HCT116 (cell line): ENCODE measurements at regions not wholly inside any gene's neighbourhood (a gene's known extent, or its start where the extent isn't known, plus 50 kb on each side); places are given as distances from the start of the nearest gene placed in this dataset.
"Not testable (repeated sequence)": the region's sequence is repeated elsewhere in the genome, so short reads cannot be mapped to it uniquely, and the experiment has no call there.

Experiments used
- ATAC-seq: fragments of 200-7000 bp; cut with Tn5 transposase; 2 replicates; pipeline ENCODE4 v1.9.1; 2020; ENCODE audit warnings: mild to moderate bottlenecking, moderate library complexity
- BruUV-seq: library from RNA; stranded (reverse); fragments of 400-500 nt; replicated peaks from 2 replicates; lab custom pipeline; 2021; lab: Mats Ljungman, UMichigan
- CTCF ChIA-PET: fragments of 300-600 bp; sonication (Branson Sonifier 250); formaldehyde crosslinking; loops from one replicate; lab custom pipeline; 2021; ENCODE audit warnings: antibody characterized with exemption; lab: Charles Lee
- POLR2A ChIA-PET: fragments of 300-600, 350-600 bp; sonication (Branson Sonifier 250); formaldehyde crosslinking; loops from one replicate; lab custom pipeline; 2021; ENCODE audit warnings: antibody characterized with exemption; lab: Charles Lee
- RAD21 ChIA-PET, 2 experiments: fragments of 300-600 bp; sonication (Branson Sonifier 250); formaldehyde crosslinking; loops; one replicate each; lab custom pipeline; 2023; ENCODE audit warnings: low total read pairs in 2 of 2; ENCODE audit not compliant: uncharacterized antibody in 2 of 2, unreplicated experiment in 2 of 2, low non-redundant PET in 1 of 2; lab: Charles Lee
- DNase-seq: peaks from one replicate; pipeline ENCODE4 v3.0.0-alpha.2; 2010; ENCODE audit warnings: low read depth, low spot score
- H2AFZ ChIP-seq: fragments of 200-600 bp; shearing (Covaris generic), sonication (generic); 2 replicates; pipeline ENCODE4 v1.6.1; 2017; ENCODE audit warnings: low read depth, mixed run types, mixed read lengths, antibody characterized with exemption, low read length; ENCODE audit not compliant: poor library complexity, severe bottlenecking
- H3K27ac ChIP-seq: 2 replicates; pipeline ENCODE4 v1.5.1; 2012; ENCODE audit warnings: low read depth, low read length
- H3K27me3 ChIP-seq: fragments of 200-600 bp; sonication (generic); 2 replicates; pipeline ENCODE4 v1.6.1; 2016; ENCODE audit warnings: mixed run types, low read length, mixed read lengths; ENCODE audit not compliant: insufficient read depth
- H3K36me3 ChIP-seq, 2 experiments: fragments of 200-500 bp in 1 of 2; fragments of 200-600 bp in 1 of 2; sonication (Bioruptor generic) in 1 of 2; sonication (generic) in 1 of 2; 2 replicates each; pipeline versions ENCODE4 v1.5.1 to v1.6.1; 2014 to 2016; ENCODE audit warnings: low read length in 2 of 2, inconsistent platforms in 1 of 2, mixed read lengths in 1 of 2, mixed run types in 1 of 2; ENCODE audit not compliant: insufficient read depth in 2 of 2, control insufficient read depth in 1 of 2
- H3K4me1 ChIP-seq, 2 experiments: fragments of 200-600 bp in 1 of 2; sonication (generic) in 1 of 2; 2 replicates each; pipeline versions ENCODE4 v1.5.1 to v1.6.1; 2012 to 2017; ENCODE audit warnings: low read length in 2 of 2, inconsistent platforms in 1 of 2, mild to moderate bottlenecking in 1 of 2, mixed read lengths in 1 of 2, mixed run types in 1 of 2, moderate library complexity in 1 of 2; ENCODE audit not compliant: insufficient read depth in 2 of 2, control insufficient read depth in 1 of 2
- H3K4me2 ChIP-seq: fragments of 200-600 bp; sonication (generic); 2 replicates; pipeline ENCODE4 v1.6.1; 2017; ENCODE audit warnings: mixed run types, low read length, mixed read lengths
- H3K4me3 ChIP-seq, 2 experiments: fragments of 200-600 bp in 1 of 2; sonication (generic) in 1 of 2; replicated peaks in 1 of 2; 2 replicates each; pipeline ENCODE4 v1.5.1; 2011 to 2016; ENCODE audit warnings: low read length in 2 of 2, control low read depth in 1 of 2, low read depth in 1 of 2, mild to moderate bottlenecking in 1 of 2, mixed read lengths in 1 of 2, mixed run types in 1 of 2
- H3K79me2 ChIP-seq: fragments of 200-600 bp; sonication (generic); 2 replicates; pipeline ENCODE4 v1.6.1; 2017; ENCODE audit warnings: mild to moderate bottlenecking, mixed run types, low read length, moderate library complexity, mixed read lengths; ENCODE audit not compliant: insufficient read depth
- H3K9ac ChIP-seq: fragments of 200-600 bp; sonication (generic); 2 replicates; pipeline ENCODE4 v1.6.1; 2016; ENCODE audit warnings: low read length, mixed read lengths
- H3K9me2 ChIP-seq: fragments of 200-600 bp; sonication (generic), shearing (Covaris generic); 2 replicates; pipeline ENCODE4 v1.6.1; 2017; ENCODE audit warnings: mixed run types, mild to moderate bottlenecking, moderate library complexity; ENCODE audit not compliant: insufficient read depth
- H3K9me3 ChIP-seq, 2 experiments: fragments of 200-500 bp in 1 of 2; fragments of 200-600 bp in 1 of 2; sonication (Bioruptor generic) in 1 of 2; sonication (generic) in 1 of 2; 2 replicates each; pipeline ENCODE4 v1.6.1; 2014 to 2017; ENCODE audit warnings: low read length in 2 of 2, mixed read lengths in 2 of 2, inconsistent platforms in 1 of 2, low read depth in 1 of 2, mild to moderate bottlenecking in 1 of 2, mixed run types in 1 of 2, moderate library complexity in 1 of 2; ENCODE audit not compliant: control insufficient read depth in 1 of 2, insufficient read depth in 1 of 2
- H4K20me1 ChIP-seq: fragments of 200-600 bp; sonication (generic), shearing (Covaris generic); 2 replicates; pipeline ENCODE4 v1.6.1; 2017; ENCODE audit warnings: mixed run types, mild to moderate bottlenecking, moderate library complexity; ENCODE audit not compliant: insufficient read depth
- CBX3 ChIP-seq: IDR thresholded peaks from 2 replicates; pipeline ENCODE4 v1.6.1; 2012; ENCODE audit warnings: low read depth
- CEBPB ChIP-seq: IDR thresholded peaks from 2 replicates; pipeline ENCODE4 v1.6.1; 2012; ENCODE audit warnings: low read depth
- EGR1 ChIP-seq: IDR thresholded peaks from 2 replicates; pipeline ENCODE4 v1.6.1; 2012; ENCODE audit warnings: low read depth
- EZH2phosphoT487 ChIP-seq: fragments of 200-600 bp; IDR thresholded peaks from 2 replicates; pipeline ENCODE4 v1.6.1; 2018; ENCODE audit warnings: antibody characterized with exemption, borderline replicate concordance
- intact Hi-C: fragments of 100-400 bp; cut with micrococcal nuclease; formaldehyde crosslinking; loops from 2 replicates; pipeline ENCODE4 v1.10.0; 2022
- TF ChIP-seq, protein P1 (sequence below): IDR thresholded peaks from 2 replicates; pipeline ENCODE4 v1.6.1; 2012; ENCODE audit warnings: low read depth

DNA sequence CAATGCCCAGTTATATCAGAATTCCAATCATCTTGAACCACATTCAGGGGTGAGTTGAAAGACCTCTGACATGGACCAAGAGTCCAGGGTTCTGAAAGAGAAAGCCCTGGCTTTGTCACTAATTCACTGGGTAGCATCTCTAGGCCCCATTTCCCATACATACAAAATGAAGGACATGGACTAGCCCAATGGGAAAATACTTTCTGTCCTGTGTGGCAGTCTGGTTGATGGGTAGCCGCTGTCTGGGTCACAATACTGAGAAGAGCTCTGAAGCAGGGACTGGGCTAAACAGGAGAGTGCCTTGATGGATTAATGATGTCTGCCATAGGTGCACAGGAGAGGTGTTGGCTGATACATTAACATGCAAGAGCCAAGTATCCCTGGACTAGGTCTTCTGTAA is 214.3 kb downstream of the RAB11FIP4 start:
- DNase-seq = no peak
- H3K9me3 ChIP-seq = no peaks in the 10 kb centered on the region
- ChIA-PET POLR2A (no interaction called here), RAD21 (interaction anchor here in 1 of 2 experiments (0.6 kb wide), 1 partner anchor 237 kb away, joined by 3 read pairs; no protein-coding TSS in a partner anchor), CTCF (no interaction called here)
- H4K20me1 ChIP-seq = no peaks in the 10 kb centered on the region
- no peak for TF ChIP-seq EGR1
- H3K4me2 ChIP-seq = no peak overlapping the region
- no peak overlapping the region for H3K4me3 ChIP-seq
- H3K27me3 ChIP-seq = no peaks in the 10 kb centered on the region
- no peak overlapping the region for H3K27ac ChIP-seq
- intact Hi-C loops = no loop called here
- H3K4me1 ChIP-seq = no peaks in the 10 kb centered on the region; a peak in 1 of 4 replicates
- H3K36me3 ChIP-seq = no peaks in the 10 kb centered on the region
- BruUV-seq = no TSS peak
- no peak overlapping the region for H3K9ac ChIP-seq
- H3K9me2 ChIP-seq = no peaks in the 10 kb centered on the region
- no peaks in the 10 kb centered on the region for H3K79me2 ChIP-seq
- ATAC-seq = no peak
- H2AFZ ChIP-seq = no peak overlapping the region

DNA sequence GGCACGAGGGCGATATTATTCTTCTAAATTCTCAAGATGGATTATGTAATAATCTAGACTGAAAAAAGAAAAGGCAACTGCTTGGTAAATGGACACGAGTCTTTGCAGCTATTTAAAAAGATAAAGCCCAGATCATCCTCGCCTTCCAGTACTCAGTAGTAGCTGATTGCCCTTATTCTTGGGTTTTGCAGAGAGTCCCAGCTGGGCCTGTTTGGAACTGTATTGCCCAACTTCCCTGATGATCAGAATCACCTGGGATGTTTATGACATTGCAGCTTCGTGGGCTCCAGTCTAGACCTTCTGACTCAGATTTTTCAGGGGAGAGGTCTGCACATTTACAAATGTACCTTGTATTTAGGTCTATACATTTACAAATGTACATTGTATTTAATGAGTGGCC is 213.5 kb downstream of the RAB11FIP4 start:
- Histone ChIP-seq H3K27ac (no peak overlapping the region), H3K4me1 (peaks cover 0 to 5% of the 10 kb centered on the region in 2 experiments; a peak in 2 of 4 replicates), H3K4me3 (no peak overlapping the region), H4K20me1 (no peaks in the 10 kb centered on the region), H3K9ac (no peak overlapping the region), H3K9me3 (no peaks in the 10 kb centered on the region), H3K4me2 (no peak overlapping the region), H2AFZ (no peak overlapping the region), H3K27me3 (no peaks in the 10 kb centered on the region), H3K36me3 (no peaks in the 10 kb centered on the region), H3K9me2 (no peaks in the 10 kb centered on the region), H3K79me2 (no peaks in the 10 kb centered on the region)
- no TSS peak for BruUV-seq
- DNase-seq (no peak), ATAC-seq (no peak)
- ChIA-PET RAD21 (interaction anchor here in 1 of 2 experiments (0.6 kb wide), 1 partner anchor 238 kb away, joined by 3 read pairs; no protein-coding TSS in a partner anchor), CTCF (no interaction called here), POLR2A (no interaction called here)
- TF ChIP-seq, protein P1, sequence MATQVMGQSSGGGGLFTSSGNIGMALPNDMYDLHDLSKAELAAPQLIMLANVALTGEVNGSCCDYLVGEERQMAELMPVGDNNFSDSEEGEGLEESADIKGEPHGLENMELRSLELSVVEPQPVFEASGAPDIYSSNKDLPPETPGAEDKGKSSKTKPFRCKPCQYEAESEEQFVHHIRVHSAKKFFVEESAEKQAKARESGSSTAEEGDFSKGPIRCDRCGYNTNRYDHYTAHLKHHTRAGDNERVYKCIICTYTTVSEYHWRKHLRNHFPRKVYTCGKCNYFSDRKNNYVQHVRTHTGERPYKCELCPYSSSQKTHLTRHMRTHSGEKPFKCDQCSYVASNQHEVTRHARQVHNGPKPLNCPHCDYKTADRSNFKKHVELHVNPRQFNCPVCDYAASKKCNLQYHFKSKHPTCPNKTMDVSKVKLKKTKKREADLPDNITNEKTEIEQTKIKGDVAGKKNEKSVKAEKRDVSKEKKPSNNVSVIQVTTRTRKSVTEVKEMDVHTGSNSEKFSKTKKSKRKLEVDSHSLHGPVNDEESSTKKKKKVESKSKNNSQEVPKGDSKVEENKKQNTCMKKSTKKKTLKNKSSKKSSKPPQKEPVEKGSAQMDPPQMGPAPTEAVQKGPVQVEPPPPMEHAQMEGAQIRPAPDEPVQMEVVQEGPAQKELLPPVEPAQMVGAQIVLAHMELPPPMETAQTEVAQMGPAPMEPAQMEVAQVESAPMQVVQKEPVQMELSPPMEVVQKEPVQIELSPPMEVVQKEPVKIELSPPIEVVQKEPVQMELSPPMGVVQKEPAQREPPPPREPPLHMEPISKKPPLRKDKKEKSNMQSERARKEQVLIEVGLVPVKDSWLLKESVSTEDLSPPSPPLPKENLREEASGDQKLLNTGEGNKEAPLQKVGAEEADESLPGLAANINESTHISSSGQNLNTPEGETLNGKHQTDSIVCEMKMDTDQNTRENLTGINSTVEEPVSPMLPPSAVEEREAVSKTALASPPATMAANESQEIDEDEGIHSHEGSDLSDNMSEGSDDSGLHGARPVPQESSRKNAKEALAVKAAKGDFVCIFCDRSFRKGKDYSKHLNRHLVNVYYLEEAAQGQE = no peak
- TF ChIP-seq EZH2phosphoT487 (no peak), CBX3 (no peak), CEBPB (no peak)
- intact Hi-C loops = no loop called here

DNA sequence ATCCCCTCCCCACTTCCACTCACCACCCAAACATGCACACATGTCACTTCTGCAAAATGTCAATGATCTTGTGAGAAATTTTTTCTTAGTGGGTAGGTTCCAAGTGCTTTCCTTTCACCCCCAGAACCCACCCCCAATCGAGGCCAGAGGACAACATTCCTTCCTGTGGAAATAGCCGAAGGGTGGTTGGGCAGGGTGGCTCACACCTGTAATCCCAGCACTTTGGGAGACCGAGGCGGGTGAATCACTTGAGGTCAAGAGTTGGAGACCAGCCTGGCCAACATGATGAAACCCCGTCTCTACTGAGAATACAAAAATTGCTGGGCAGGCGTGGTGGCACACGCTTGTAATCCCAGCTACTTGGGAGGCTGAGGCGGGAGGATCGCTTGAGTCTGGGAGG is 208.7 kb downstream of the RAB11FIP4 start:
- BruUV-seq, H2AFZ ChIP-seq, H4K20me1 ChIP-seq, H3K27ac ChIP-seq, POLR2A ChIA-PET, H3K27me3 ChIP-seq, H3K79me2 ChIP-seq, DNase-seq, H3K9ac ChIP-seq, ATAC-seq, H3K9me2 ChIP-seq, intact Hi-C loops, H3K36me3 ChIP-seq, CTCF ChIA-PET, RAD21 ChIA-PET, H3K9me3 ChIP-seq, H3K4me3 ChIP-seq: not testable (repeated sequence)
- peaks cover 11 to 44% of the 10 kb centered on the region in 2 experiments for H3K4me1 ChIP-seq
- H3K4me2 ChIP-seq = 0 out of 2 replicates have a peak overlapping the region, but pooled peaks have one; percentile 7
